ENCODE measurements at regions not wholly inside any gene's neighbourhood (a gene's known extent, or its start where the extent isn't known, plus 50 kb on each side); places are given as distances from the start of the nearest gene placed in this dataset.
"Not testable (repeated sequence)": the region's sequence is repeated elsewhere in the genome, so short reads cannot be mapped to it uniquely, and the experiment has no call there.

- no peak for DNase-seq (ENCODE audit: low spot score)
Measured at GRCh38 chr2:17136877-17137276, 381.4 kb downstream of the RAD51AP2 start.

GRCh38 chr2:17136231-17136630, 382.0 kb downstream of the RAD51AP2 start:
- no peak for DNase-seq (ENCODE audit: low spot score)

- no peak for DNase-seq (ENCODE audit: low spot score)
Measured at GRCh38 chr2:17135619-17136018, 382.6 kb downstream of the RAD51AP2 start.

- no peak for DNase-seq (ENCODE audit: low spot score)
Measured at GRCh38 chr2:17133052-17133671, 385.1 kb downstream of the RAD51AP2 start.

GRCh38 chr2:17130627-17131026, 387.6 kb downstream of the RAD51AP2 start:
- not testable (repeated sequence) for DNase-seq (ENCODE audit: low spot score)

- DNase-seq (ENCODE audit: low spot score): no peak
Measured at GRCh38 chr2:17125989-17126620, 392.1 kb downstream of the RAD51AP2 start.

GRCh38 chr2:17124575-17125318, 393.5 kb downstream of the RAD51AP2 start:
- no peak for DNase-seq (ENCODE audit: low spot score)

GRCh38 chr2:17122887-17123501, 395.2 kb downstream of the RAD51AP2 start:
- DNase-seq (ENCODE audit: low spot score): no peak

- DNase-seq (ENCODE audit: low spot score): no peak
Measured at GRCh38 chr2:17115466-17115865, 402.8 kb downstream of the RAD51AP2 start.

GRCh38 chr2:17115042-17115441, 403.2 kb downstream of the RAD51AP2 start:
- DNase-seq (ENCODE audit: low spot score): no peak

GRCh38 chr2:17107871-17108270, 410.4 kb downstream of the RAD51AP2 start:
- DNase-seq (ENCODE audit: low spot score): no peak

- no peak for DNase-seq (ENCODE audit: low spot score)
Measured at GRCh38 chr2:17107151-17107550, 411.1 kb downstream of the RAD51AP2 start.

- no peak for DNase-seq (ENCODE audit: low spot score)
Measured at GRCh38 chr2:17106418-17106817, 411.8 kb downstream of the RAD51AP2 start.

GRCh38 chr2:17104454-17104853, 413.8 kb downstream of the RAD51AP2 start:
- DNase-seq (ENCODE audit: low spot score): no peak

GRCh38 chr2:17101596-17101995, 416.6 kb downstream of the RAD51AP2 start:
- no peak for DNase-seq (ENCODE audit: low spot score)

- DNase-seq (ENCODE audit: low spot score): no peak
Measured at GRCh38 chr2:17101091-17101490, 417.1 kb downstream of the RAD51AP2 start.

- no peak for DNase-seq (ENCODE audit: low spot score)
Measured at GRCh38 chr2:17095340-17095739, 422.9 kb downstream of the RAD51AP2 start.

GRCh38 chr2:17093712-17094111, 424.5 kb downstream of the RAD51AP2 start:
- DNase-seq (ENCODE audit: low spot score): no peak

GRCh38 chr2:17086990-17087389, 421.4 kb upstream of the CYRIA start:
- no peak for DNase-seq (ENCODE audit: low spot score)

GRCh38 chr2:17085546-17086202, 420.0 kb upstream of the CYRIA start:
- no peak for DNase-seq (ENCODE audit: low spot score)

GRCh38 chr2:17084877-17085276, 419.2 kb upstream of the CYRIA start:
- DNase-seq (ENCODE audit: low spot score): no peak

- no peak for DNase-seq (ENCODE audit: low spot score)
Measured at GRCh38 chr2:17083902-17084301, 418.3 kb upstream of the CYRIA start.
